ENCODE measurements at regions not wholly inside any gene's neighbourhood (a gene's known extent, or its start where the extent isn't known, plus 50 kb on each side); places are given as distances from the start of the nearest gene placed in this dataset.

GRCh38 chr11:25900814-25901213 lies 431.1 kb upstream of the ANO3 start:
- no peak for DNase-seq

- DNase-seq: no peak
These were observed 430.5 kb upstream of the ANO3 start for GRCh38 chr11:25901415-25901814.

- no peak for DNase-seq
These were observed 429.5 kb upstream of the ANO3 start for GRCh38 chr11:25902476-25902875.

GRCh38 chr11:25908726-25909125 lies 423.2 kb upstream of the ANO3 start:
- DNase-seq: no peak

GRCh38 chr11:25910086-25910485 lies 421.8 kb upstream of the ANO3 start:
- no peak for DNase-seq

- DNase-seq: no peak
These were observed 411.6 kb upstream of the ANO3 start for GRCh38 chr11:25920356-25920755.

- DNase-seq: no peak
These were observed 407.3 kb upstream of the ANO3 start for GRCh38 chr11:25924586-25924985.

GRCh38 chr11:25925359-25925758 lies 406.6 kb upstream of the ANO3 start:
- DNase-seq: no peak

GRCh38 chr11:25927411-25927953 lies 404.4 kb upstream of the ANO3 start:
- DNase-seq: no peak

- DNase-seq: no peak
These were observed 403.9 kb upstream of the ANO3 start for GRCh38 chr11:25928076-25928475.

GRCh38 chr11:25938952-25939351 lies 393.0 kb upstream of the ANO3 start:
- no peak for DNase-seq

GRCh38 chr11:25939691-25940090 lies 392.2 kb upstream of the ANO3 start:
- no peak for DNase-seq

GRCh38 chr11:25941353-25941752 lies 390.6 kb upstream of the ANO3 start:
- DNase-seq: no peak

- no peak for DNase-seq
These were observed 388.9 kb upstream of the ANO3 start for GRCh38 chr11:25943031-25943430.

- no peak for DNase-seq
These were observed 387.9 kb upstream of the ANO3 start for GRCh38 chr11:25943777-25944661.

- DNase-seq: no peak
These were observed 382.0 kb upstream of the ANO3 start for GRCh38 chr11:25949918-25950317.

- no peak for DNase-seq
These were observed 378.9 kb upstream of the ANO3 start for GRCh38 chr11:25953006-25953405.

- DNase-seq: no peak
These were observed 373.9 kb upstream of the ANO3 start for GRCh38 chr11:25958045-25958444.

GRCh38 chr11:25961539-25961938 lies 370.4 kb upstream of the ANO3 start:
- no peak for DNase-seq

- no peak for DNase-seq
These were observed 361.0 kb upstream of the ANO3 start for GRCh38 chr11:25970726-25971508.

GRCh38 chr11:25980091-25980490 lies 351.8 kb upstream of the ANO3 start:
- DNase-seq: no peak

- DNase-seq: peak in 1 of 2 donors; percentile 61
These were observed 349.9 kb upstream of the ANO3 start for GRCh38 chr11:25981998-25982397.

GRCh38 chr11:25983280-25983679 lies 348.6 kb upstream of the ANO3 start:
- DNase-seq: no peak

GRCh38 chr11:25988178-25988577 lies 343.8 kb upstream of the ANO3 start:
- no peak for DNase-seq
